H9 (cell line): ENCODE measurements at regions not wholly inside any gene's neighbourhood (a gene's known extent, or its start where the extent isn't known, plus 50 kb on each side); places are given as distances from the start of the nearest gene placed in this dataset.

Experiments
- DNase-seq: peaks from one replicate; pipeline ENCODE4 v3.0.0-alpha.2; 2017
- H2AFZ ChIP-seq: one replicate; pipeline ENCODE4 v1.6.1; 2013; ENCODE audit warnings: mild to moderate bottlenecking, low read length, control low read depth, moderate library complexity
- H2AK5ac ChIP-seq: 2 replicates; pipeline ENCODE4 v1.6.1; 2013; ENCODE audit warnings: low read length, control low read depth, mixed read lengths; ENCODE audit not compliant: insufficient read length
- H2BK120ac ChIP-seq: one replicate; pipeline ENCODE4 v1.6.1; 2013; ENCODE audit warnings: low read depth, mild to moderate bottlenecking, low read length, control low read depth, inconsistent platforms; ENCODE audit not compliant: poor library complexity, severe bottlenecking
- H2BK12ac ChIP-seq: 2 replicates; pipeline ENCODE4 v1.6.1; 2013; ENCODE audit warnings: low read length, control low read depth, mixed read lengths, low read depth; ENCODE audit not compliant: insufficient read length
- H2BK15ac ChIP-seq: 2 replicates; pipeline ENCODE4 v1.6.1; 2013; ENCODE audit warnings: low read depth, low read length, control low read depth
- H2BK20ac ChIP-seq: one replicate; pipeline ENCODE4 v1.6.1; 2013; ENCODE audit warnings: low read depth, mild to moderate bottlenecking, low read length, control low read depth, inconsistent platforms; ENCODE audit not compliant: poor library complexity, severe bottlenecking
- H2BK5ac ChIP-seq: 2 replicates; pipeline ENCODE4 v1.6.1; 2013; ENCODE audit warnings: low read length, control low read depth, mixed read lengths; ENCODE audit not compliant: insufficient read length
- H3K14ac ChIP-seq: 2 replicates; pipeline ENCODE4 v1.6.1; 2013; ENCODE audit warnings: low read length, control low read depth; ENCODE audit not compliant: insufficient read depth
- H3K18ac ChIP-seq: 2 replicates; pipeline ENCODE4 v1.6.1; 2013; ENCODE audit warnings: low read depth, mild to moderate bottlenecking, mixed read lengths, low read length, control low read depth; ENCODE audit not compliant: insufficient read length
- H3K23ac ChIP-seq: 2 replicates; pipeline ENCODE4 v1.6.1; 2013; ENCODE audit warnings: low read length, control low read depth, mixed read lengths, low read depth; ENCODE audit not compliant: insufficient read length
- H3K23me2 ChIP-seq: 2 replicates; pipeline ENCODE4 v1.6.1; 2013; ENCODE audit warnings: low read depth, mild to moderate bottlenecking, mixed read lengths, low read length, control low read depth; ENCODE audit not compliant: insufficient read length, poor library complexity, severe bottlenecking
- H3K27ac ChIP-seq: 2 replicates; pipeline ENCODE4 v1.5.1; 2013; ENCODE audit warnings: low read length, control low read depth, mixed read lengths, low read depth; ENCODE audit not compliant: insufficient read length
- H3K27me3 ChIP-seq: 2 replicates; pipeline ENCODE4 v1.6.1; 2013; ENCODE audit warnings: low read length, control low read depth, inconsistent platforms; ENCODE audit not compliant: insufficient read depth
- H3K4ac ChIP-seq: 2 replicates; pipeline ENCODE4 v1.6.1; 2013; ENCODE audit warnings: low read depth, mild to moderate bottlenecking, control low read depth, inconsistent platforms, low read length, moderate library complexity
- H3K4me1 ChIP-seq: 2 replicates; pipeline ENCODE4 v1.6.1; 2013; ENCODE audit warnings: low read length, control low read depth, inconsistent platforms; ENCODE audit not compliant: insufficient read depth
- H3K4me2 ChIP-seq: 2 replicates; pipeline ENCODE4 v1.6.1; 2013; ENCODE audit warnings: low read length, control low read depth, mixed read lengths; ENCODE audit not compliant: insufficient read length, insufficient read depth
- H3K56ac ChIP-seq: 2 replicates; pipeline ENCODE4 v1.6.1; 2013; ENCODE audit warnings: low read depth, mild to moderate bottlenecking, mixed read lengths, low read length, control low read depth; ENCODE audit not compliant: insufficient read length
- H3K79me1 ChIP-seq: 2 replicates; pipeline ENCODE4 v1.6.1; 2013; ENCODE audit warnings: low read depth, mild to moderate bottlenecking, moderate library complexity, low read length, control low read depth, inconsistent platforms; ENCODE audit not compliant: insufficient read depth, poor library complexity, severe bottlenecking
- H3K79me2 ChIP-seq: 2 replicates; pipeline ENCODE4 v1.6.1; 2013; ENCODE audit warnings: low read length, control low read depth, inconsistent platforms; ENCODE audit not compliant: insufficient read depth
- H3K9ac ChIP-seq: 2 replicates; pipeline ENCODE4 v1.6.1; 2013; ENCODE audit warnings: low read length, control low read depth, mixed read lengths; ENCODE audit not compliant: insufficient read length; ENCODE audit errors: extremely low read depth
- H3K9me3 ChIP-seq: one replicate; pipeline ENCODE4 v1.6.1; 2013; ENCODE audit warnings: low read depth, low read length, inconsistent platforms; ENCODE audit not compliant: control insufficient read depth
- H3T11ph ChIP-seq: one replicate; pipeline ENCODE4 v1.6.1; 2013; ENCODE audit warnings: mild to moderate bottlenecking, low read length, control low read depth, inconsistent platforms
- H4K20me1 ChIP-seq: one replicate; pipeline ENCODE4 v1.6.1; 2013; ENCODE audit not compliant: control insufficient read depth, insufficient read length, insufficient read depth
- H4K5ac ChIP-seq: 2 replicates; pipeline ENCODE4 v1.6.1; 2013; ENCODE audit warnings: low read depth, mild to moderate bottlenecking, mixed read lengths, low read length, control low read depth; ENCODE audit not compliant: insufficient read length
- H4K8ac ChIP-seq: replicated peaks from 2 replicates; pipeline ENCODE4 v1.6.1; 2013; ENCODE audit warnings: low read length, control low read depth, mixed read lengths, low read depth; ENCODE audit not compliant: insufficient read length
- H4K91ac ChIP-seq: 2 replicates; pipeline ENCODE4 v1.6.1; 2013; ENCODE audit warnings: low read depth, mild to moderate bottlenecking, moderate library complexity, mixed read lengths, low read length, control low read depth; ENCODE audit not compliant: insufficient read length
- H3K27ac Mint-ChIP-seq, 3 experiments: 2 replicates in 2 of 3; 3 replicates in 1 of 3; pipeline ENCODE4 v1.8.0; 2020 to 2021; ENCODE audit warnings: mixed read lengths in 3 of 3, mild to moderate bottlenecking in 1 of 3, moderate library complexity in 1 of 3
- H3K27me3 Mint-ChIP-seq: 2 replicates; pipeline ENCODE4 v1.8.0; 2021; ENCODE audit warnings: low read depth, mild to moderate bottlenecking, moderate library complexity, mixed read lengths
- H3K36me3 Mint-ChIP-seq, 3 experiments: 2 replicates in 2 of 3; 3 replicates in 1 of 3; pipeline ENCODE4 v1.8.0; 2020 to 2021; ENCODE audit warnings: low read depth in 3 of 3, mixed read lengths in 3 of 3; ENCODE audit not compliant: insufficient read depth in 1 of 3
- H3K4me1 Mint-ChIP-seq, 2 experiments: 2 replicates each; pipeline ENCODE4 v1.8.0; 2020; ENCODE audit warnings: mixed read lengths in 2 of 2
- H3K4me3 Mint-ChIP-seq, 2 experiments: 2 replicates in 1 of 2; 3 replicates in 1 of 2; pipeline ENCODE4 v1.8.0; 2020 to 2021; ENCODE audit warnings: mild to moderate bottlenecking in 2 of 2, mixed read lengths in 2 of 2, moderate library complexity in 1 of 2
- H3K9me3 Mint-ChIP-seq, 2 experiments: 2 replicates in 1 of 2; 3 replicates in 1 of 2; pipeline ENCODE4 v1.8.0; 2020; ENCODE audit warnings: mild to moderate bottlenecking in 2 of 2, mixed read lengths in 2 of 2, moderate library complexity in 1 of 2
- CTCF ChIP-seq: fragments of 200-600 bp; sonication (generic); conservative IDR thresholded peaks from 3 replicates; pipeline ENCODE4 v1.8.0; 2021; ENCODE audit warnings: antibody characterized with exemption, mild to moderate bottlenecking
- WGBS: extraction: QIAGEN DNeasy Blood & Tissue Kit; methylation state at CpG from one replicate; pipeline ENCODE4 v1.1.7; 2013; ENCODE audit warnings: missing lambda C conversion rate, low lambda C conversion rate, mixed read lengths; ENCODE audit not compliant: insufficient read length; ENCODE audit errors: extremely low coverage; 5-methylcytosine and 5-hydroxymethylcytosine counted together

GRCh38 chr11:101336155-101336554 lies 206.5 kb upstream of the PGR start:
- Histone ChIP-seq H3K18ac (no peak overlapping the region), H3K79me2 (no peaks in the 10 kb centered on the region), H3K4me1 (no peaks in the 10 kb centered on the region), H3K14ac (no peak overlapping the region), H3K4ac (no peak overlapping the region), H2AFZ (no peak overlapping the region), H2AK5ac (no peak overlapping the region), H2BK120ac (no peak overlapping the region), H3T11ph (no peak overlapping the region), H3K9me3 (no peaks in the 10 kb centered on the region), H2BK15ac (no peak overlapping the region), H4K91ac (no peak overlapping the region), H3K27me3 (no peaks in the 10 kb centered on the region), H2BK20ac (no peak overlapping the region), H2BK5ac (no peak overlapping the region), H3K23ac (no peak overlapping the region), H4K20me1 (no peaks in the 10 kb centered on the region), H4K5ac (no peak overlapping the region), H3K27ac (no peak overlapping the region), H3K56ac (no peak overlapping the region), H3K4me2 (no peak overlapping the region), H3K9ac (no peak overlapping the region), H2BK12ac (no peak overlapping the region), H3K23me2 (no peaks in the 10 kb centered on the region), H3K79me1 (no peaks in the 10 kb centered on the region), H4K8ac (no peak overlapping the region)
- Mint-ChIP-seq H3K9me3 (no peaks in the 10 kb centered on the region), H3K4me1 (peaks cover 13 to 17% of the 10 kb centered on the region in 2 experiments), H3K27me3 (no peaks in the 10 kb centered on the region; the same call in 1 of the 2 replicates), H3K27ac (no peak overlapping the region), H3K4me3 (no peak overlapping the region), H3K36me3 (no peaks in the 10 kb centered on the region)
- no CpG with 5 or more reads among the region's 3 CpGs for WGBS
- no peak for DNase-seq
- TF ChIP-seq CTCF, result no peak
